ENCODE measurements at regions not wholly inside any gene's neighbourhood (a gene's known extent, or its start where the extent isn't known, plus 50 kb on each side); places are given as distances from the start of the nearest gene placed in this dataset.

GRCh38 chr5:66337626-66338226, 193.6 kb downstream of the SREK1 start:
- POLR2A ChIA-PET, result no interaction called here
- CTCF ChIA-PET, result interaction anchor here (0.7 to 3.4 kb wide), 2 partner anchors 30 to 428 kb away, joined by 3 to 18 read pairs; no protein-coding TSS in a partner anchor
- Histone ChIP-seq H3K4me3 (ENCODE audit: low read depth, low read length) (no peak overlapping the region), H3K4me1 (ENCODE audit: control insufficient read depth, insufficient read depth, low read length) (no peaks in the 10 kb centered on the region), H3K36me3 (ENCODE audit: control insufficient read depth in 2 of 2, insufficient read depth in 1 of 2, low read length in 2 of 2) (no peaks in the 10 kb centered on the region), H3K27ac (ENCODE audit: extremely low read depth, low read depth, low read length) (no peak overlapping the region), H3K9me3 (ENCODE audit: control insufficient read depth, insufficient read depth, low read depth, low read length) (no peaks in the 10 kb centered on the region)
- TF ChIP-seq ZNF18 (tag by site-specific recombination; IDR thresholded peaks at IDR 0.05), result no peak
- no peak for TF ChIP-seq ZNF221 (tag by site-specific recombination; IDR thresholded peaks at IDR 0.05; ENCODE audit: borderline replicate concordance)
- TF ChIP-seq ZNF248 (tag by site-specific recombination; IDR thresholded peaks at IDR 0.05), result no peak
- TF ChIP-seq ZNF660 (tag by site-specific recombination; IDR thresholded peaks at IDR 0.05), result no peak
- TF ChIP-seq ZNF558 (tag by site-specific recombination; IDR thresholded peaks at IDR 0.05), result no peak
- TF ChIP-seq ZBTB7A (tag by site-specific recombination; IDR thresholded peaks at IDR 0.05; ENCODE audit: low read depth), result no peak
- TF ChIP-seq ZNF518A (tag by site-specific recombination; conservative IDR thresholded peaks at IDR 0.05; ENCODE audit: low read depth), result no peak
- TF ChIP-seq ZNF777 (tag by site-specific recombination; IDR thresholded peaks at IDR 0.05; ENCODE audit: borderline replicate concordance), result no peak
- no peak for TF ChIP-seq SP7 (tag by site-specific recombination; IDR thresholded peaks at IDR 0.05)
- TF ChIP-seq ZNF324 (tag by site-specific recombination; IDR thresholded peaks at IDR 0.05), result no peak
- no peak for TF ChIP-seq ZNF488 (tag by site-specific recombination; IDR thresholded peaks at IDR 0.05)
- no peak for TF ChIP-seq ZBTB6 (tag by site-specific recombination; IDR thresholded peaks at IDR 0.05)
- TF ChIP-seq PRDM2 (tag by site-specific recombination; IDR thresholded peaks at IDR 0.05; ENCODE audit: borderline replicate concordance), result no peak
- no peak for TF ChIP-seq WT1 (tag by site-specific recombination; IDR thresholded peaks at IDR 0.05)
- no peak for TF ChIP-seq GLIS2 (tag by site-specific recombination; IDR thresholded peaks at IDR 0.05)
- no peak for TF ChIP-seq ZNF423 (tag by site-specific recombination; IDR thresholded peaks at IDR 0.05)
